ENCODE measurements at regions not wholly inside any gene's neighbourhood (a gene's known extent, or its start where the extent isn't known, plus 50 kb on each side); places are given as distances from the start of the nearest gene placed in this dataset.

DNA sequence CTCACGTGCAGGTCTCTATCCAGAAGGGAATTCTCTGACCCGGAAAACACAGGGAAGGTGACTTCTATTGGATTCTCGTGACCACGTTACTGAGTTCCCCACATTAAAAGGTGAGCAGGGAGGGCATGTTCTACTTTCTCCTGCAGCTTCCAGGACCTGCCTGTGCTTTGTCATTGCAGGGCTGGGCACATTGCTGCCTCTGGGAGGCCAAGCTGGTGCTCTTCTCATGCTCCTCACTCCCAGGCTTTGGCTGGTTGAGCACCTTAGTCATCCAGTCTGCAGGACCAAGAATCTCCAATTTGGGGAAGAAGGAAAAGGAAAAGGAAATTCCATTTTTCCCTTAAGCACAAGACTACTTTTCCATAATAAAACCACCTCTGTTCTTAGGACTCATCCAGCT lies 86.5 kb upstream of the TMEM72 start:
- no peak for DNase-seq

DNA sequence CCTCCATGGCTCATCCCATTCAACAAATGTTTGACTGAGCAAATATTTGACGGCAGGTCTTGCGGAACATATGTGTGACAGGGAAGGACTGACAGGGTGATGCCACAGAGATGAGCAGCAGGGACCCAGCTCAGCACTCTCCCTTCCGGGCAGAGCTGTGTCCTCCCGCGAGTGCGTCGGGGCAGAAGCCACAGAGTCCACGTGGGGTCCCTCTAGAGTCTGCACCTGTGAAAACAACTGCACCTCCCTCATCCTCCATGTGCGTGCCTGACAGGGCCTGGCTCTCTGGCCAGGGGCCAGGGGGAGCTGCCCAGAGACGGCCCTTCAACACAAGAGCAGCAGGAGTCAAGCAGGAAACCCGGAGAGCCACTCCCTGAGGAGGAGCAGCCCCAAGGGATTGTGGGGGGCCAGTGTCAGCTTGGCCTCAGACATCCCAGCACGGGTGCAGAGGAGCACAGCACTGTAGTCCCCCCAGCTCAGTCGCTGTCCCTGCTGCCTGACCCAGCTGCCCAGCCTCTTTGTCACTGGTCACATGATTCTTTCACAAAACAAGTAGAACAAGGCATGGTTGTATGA lies 83.6 kb upstream of the TMEM72 start:
- DNase-seq = no peak

DNA sequence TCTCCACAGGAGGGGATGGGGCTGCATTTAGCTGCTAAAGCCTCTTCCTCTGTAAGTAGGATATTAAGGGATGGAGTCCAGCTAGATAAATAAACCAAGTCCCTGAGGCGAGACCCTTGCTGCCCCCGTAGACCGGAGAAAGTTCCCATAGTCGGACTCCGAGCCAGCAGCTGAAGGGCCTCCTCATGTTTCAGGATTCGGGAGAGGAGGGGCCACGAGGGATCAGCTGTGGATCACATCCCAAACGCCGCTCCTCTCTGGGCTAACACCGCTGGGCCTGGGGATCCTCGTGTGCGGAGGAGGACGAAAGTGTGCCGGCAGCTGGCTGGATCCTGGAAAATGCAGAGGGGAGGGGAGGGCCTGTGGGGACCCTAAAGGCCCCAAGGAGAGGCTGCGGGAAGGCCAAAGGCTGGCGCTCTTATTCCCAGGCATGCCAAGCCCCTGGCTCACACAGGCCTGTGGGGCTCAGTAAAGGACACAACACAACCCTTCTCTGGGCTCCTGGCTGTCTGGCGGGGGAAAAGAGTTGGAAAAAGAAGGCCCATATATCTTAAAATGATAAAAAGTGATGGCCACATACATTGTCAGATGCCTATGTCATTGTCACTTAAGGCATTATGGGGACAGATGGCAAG lies 82.5 kb upstream of the TMEM72 start:
- no peak for DNase-seq

DNA sequence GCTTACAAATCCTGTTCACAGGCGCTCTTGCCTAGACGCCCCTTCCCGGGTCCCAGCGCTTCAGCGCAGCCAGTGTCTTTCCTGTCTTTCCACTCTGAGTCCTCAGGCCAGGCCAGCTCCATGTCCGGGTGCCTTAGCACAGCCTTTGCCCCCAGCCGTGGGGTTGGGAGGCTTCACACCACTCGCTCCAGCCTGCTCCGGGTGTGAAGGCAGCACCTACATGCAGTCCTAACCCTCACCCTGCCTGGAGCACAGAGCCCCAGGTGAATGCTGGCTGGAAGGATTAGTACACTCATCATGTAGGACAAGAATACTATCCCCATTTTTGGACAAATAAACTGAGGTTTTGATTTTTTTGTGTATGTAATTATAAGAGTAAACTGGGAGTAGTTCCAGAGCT lies 81.7 kb upstream of the TMEM72 start:
- DNase-seq = no peak

DNA sequence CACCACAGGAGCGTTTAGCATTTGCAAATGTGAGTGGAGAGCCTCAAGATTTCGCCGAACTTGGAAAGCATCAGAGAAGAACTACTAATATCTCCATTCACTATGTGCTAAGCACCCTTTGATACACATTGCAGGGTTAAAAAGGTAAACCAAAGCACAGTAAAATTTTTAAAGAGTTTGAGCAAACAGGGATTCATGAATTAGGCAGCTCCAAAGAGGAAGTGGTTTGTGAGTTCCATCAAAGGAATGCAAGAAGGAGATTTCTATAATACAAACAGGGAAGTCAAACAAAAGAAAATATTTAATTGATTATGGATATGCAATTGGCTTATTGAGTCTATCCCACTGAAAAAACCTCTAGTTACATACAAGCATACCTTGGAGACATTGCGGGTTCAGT lies 81.1 kb upstream of the TMEM72 start:
- no peak for DNase-seq

DNA sequence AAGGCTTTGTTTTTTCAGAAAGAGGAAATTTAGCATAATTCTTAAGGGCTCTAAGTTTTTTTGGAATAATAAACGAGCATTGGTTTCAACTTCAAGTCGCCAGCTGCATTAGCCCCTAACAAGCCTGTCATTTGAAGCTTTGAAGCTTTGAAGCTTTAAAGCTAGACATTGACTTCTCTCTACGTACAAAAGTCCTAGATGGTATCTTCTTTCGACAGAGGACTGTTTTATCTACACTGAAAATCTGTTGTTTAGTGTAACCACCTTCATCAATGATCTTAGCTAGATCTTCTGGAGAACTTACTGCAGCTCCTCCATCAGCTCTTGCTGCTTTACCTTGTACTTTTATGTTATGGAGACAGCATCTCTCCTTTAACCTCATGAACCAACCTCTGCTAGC lies 79.6 kb upstream of the TMEM72 start:
- DNase-seq = no peak

DNA sequence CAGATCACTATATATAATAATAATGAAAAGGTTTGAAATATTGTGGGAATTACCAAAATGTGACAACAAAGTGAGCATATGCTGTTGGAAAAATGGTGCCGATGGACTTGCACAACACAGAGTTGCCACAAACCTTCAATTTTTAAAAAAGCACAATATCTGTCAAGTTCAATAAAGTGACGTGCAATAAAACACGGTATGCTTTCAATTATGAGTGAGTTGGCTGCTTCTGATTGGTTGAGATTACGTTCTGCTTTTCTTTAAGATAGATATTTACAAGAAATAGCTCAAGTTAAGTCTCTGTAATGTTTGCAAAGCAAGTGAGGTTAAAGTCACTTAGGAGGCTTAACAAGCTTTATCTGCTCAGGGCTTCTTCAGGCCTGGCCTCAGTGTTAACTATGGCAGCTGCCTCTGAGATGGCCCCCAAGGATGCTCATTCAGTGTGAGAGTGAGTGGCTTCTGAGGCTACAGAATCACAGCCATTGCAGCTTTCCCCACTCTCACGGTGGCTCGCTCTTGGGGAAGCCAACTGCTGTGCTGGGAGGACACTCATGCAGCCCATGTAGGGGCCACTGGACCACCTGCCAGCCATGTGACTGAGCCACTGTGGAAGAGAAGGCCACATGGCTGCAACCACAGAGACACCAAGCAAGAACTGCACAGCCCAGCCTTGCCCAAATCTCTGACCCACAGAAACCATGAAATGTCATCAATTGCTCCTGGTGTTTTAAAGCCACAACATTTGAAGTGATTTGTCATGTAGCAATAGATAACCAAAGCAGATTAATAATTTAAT lies 78.3 kb upstream of the TMEM72 start:
- DNase-seq = no peak

DNA sequence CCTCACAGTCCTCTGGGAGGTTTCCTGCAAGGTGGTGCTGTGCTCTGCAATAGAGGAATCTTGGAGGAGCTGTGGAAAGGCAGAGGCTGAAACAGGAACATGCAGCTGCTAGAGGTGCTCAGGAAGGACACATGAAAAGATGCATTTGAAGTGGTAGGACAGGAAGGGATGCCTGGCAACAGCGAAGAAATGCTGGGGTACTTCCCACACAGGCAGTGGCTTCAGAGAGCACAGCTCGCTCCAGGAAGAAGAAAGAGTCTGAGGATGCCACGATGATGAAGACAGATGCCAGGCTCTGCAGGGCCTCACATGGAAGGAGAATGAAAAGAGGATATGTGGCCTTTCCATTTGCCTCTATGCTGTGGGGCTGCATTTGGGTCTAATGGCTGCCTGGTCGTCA lies 77.0 kb upstream of the TMEM72 start:
- DNase-seq = no peak

DNA sequence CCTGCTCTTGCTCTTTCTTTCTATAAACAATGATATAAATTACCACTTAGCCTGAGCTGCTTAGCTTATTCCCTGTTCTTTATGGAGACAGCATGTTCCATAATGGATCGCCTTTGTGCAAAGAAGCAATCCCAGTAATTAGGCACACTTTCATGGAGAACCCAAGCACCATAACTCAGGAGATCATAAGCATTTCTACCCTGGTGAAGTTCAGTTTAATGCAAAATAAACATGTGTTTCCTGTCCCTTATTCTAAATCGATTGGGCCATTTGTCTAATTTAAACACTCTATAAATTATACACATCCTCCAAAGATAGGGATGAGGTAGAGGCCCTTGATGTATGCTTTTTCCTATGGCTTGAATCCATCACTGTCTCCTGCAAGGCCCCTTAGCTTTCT lies 75.8 kb upstream of the TMEM72 start:
- DNase-seq = no peak

DNA sequence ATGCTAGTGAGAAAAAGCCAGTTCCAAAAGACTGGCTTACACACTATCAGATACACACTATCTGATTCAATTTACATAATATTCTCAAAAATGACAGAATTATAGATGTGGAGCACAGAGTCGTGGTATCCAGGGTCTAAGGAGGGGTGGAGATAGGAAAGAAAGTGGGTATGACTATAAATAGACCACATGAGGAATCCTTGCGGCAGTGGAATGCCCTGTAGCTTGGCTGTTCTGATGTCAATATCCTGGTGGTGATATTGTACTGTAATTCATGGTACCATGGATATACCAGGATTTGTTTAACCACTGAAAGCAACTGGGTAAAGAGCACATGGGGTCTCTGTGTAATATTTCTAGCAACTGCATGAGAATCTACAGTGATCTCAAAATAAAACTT lies 67.7 kb upstream of the TMEM72 start:
- DNase-seq = no peak

DNA sequence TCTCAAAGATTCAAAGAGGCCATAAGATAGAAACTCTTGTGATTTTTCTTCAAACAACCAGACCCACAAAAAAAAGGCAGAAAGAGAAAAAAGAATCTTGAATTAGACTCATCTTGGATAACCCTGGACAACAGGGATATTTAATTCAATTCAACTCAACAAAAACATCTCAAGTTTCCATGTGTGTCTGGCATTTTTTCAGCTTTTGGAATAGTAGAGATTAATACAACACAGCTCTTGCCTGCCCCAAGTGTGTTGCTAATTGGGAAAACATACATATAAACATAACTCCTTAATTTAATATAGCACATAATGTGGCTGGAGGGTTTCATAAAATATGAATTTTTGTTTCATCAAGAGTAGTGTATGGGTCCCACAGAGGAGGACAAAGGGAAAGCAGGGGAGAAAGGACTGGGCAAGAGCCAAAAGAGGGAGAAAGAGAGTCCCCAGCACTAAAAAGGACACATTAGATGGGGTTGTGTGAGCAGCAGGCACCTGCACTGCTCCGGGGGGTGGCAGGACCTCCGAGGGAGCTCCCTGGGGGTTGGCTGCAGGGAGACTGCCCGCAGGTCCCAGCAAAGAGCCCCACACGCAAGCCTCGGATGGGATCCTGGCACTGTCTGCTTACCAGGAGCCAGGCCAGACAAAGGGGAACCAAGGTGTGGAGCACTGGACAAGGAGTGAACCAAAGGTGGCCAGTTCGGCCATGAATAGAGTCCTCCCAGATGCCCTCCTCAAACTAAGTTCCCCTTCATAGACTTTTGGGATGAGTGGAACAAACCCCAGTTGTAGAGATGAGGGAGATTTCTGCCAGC lies 65.6 kb upstream of the TMEM72 start:
- DNase-seq = no peak

DNA sequence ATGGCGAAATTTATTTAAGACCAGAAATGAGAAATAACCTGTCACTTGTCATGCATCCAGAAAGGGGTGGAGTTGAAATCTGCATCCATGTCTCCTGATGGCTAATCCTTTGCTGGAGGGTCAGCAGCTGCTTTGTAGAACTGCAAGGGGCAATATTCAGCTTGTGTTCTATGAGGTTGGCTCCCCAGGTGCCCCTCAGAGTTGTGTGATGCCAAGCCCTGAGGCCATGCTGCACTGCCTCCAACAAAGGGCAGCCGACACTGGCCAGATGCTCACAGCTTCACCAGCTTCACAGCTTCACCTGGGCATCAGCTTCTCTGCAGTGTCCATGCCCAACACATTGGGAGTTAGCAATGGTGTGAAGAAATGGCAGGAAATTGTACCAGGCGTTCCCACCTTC lies 64.0 kb upstream of the TMEM72 start:
- no peak for DNase-seq

DNA sequence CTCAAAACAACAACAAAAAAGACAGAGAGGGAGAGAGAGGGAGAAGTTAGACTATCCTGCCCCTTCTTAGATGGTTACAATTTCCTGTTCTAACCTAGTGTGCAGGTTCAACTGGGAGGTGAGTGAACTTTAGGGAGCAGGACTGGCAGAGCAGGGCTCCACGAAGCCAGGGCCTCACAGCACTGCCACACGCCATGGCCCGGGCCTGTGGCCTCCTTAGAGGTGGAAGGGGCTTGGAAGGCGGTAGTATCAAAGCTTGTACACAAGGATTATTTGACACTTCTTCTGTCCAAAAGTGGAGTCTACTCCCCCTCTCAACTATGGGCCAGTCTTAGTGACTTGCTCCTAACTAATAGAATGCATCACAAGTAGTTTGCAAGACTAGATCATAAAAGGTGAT lies 62.9 kb upstream of the TMEM72 start:
- no peak for DNase-seq

DNA sequence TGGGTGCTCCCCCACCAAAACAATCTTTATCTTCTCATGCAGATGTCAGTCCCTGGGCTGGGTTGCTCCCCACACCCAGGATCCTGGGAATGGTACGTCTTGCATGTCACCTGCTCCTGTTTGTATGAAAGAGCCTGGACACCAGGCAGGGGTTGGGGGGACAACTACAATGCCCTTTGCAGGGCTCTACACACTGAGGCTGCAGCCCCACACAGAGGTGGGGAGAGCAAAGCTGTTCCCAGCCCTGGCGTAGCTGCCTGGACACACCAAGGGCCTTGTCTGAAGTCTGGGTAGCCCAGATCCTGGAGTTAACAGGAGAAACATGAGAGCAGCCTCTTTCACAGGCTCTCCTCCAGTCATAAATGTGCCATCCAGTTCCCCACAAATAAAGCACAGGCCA lies 61.2 kb upstream of the TMEM72 start:
- no peak for DNase-seq

DNA sequence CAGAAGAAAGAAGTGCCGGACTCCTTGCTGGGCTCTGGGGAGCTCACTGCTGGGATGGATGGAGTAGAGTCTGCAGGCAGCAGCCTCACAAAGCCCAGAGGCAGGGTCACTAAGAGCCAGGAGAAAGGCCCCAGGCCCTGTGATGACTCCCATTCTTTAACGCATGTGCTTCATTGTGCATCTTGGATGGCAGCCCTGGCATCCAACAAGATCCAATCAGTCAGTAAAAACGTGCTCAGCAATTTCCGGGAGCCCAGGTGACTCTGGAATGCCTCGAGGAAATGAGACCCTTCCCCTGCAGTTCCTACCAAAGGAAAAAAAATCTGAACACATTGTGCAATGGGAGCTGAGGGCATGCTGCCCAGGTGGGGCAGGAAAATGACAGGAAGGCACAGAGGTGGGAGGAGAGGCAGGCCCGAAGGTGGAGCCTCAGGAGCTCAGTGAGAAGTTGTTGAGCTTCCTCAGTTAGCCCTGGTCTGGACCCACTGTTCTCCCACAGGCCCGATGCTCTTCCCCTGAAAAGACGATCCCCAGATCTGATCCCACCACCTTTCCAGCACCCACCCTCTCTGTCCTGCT lies 60.7 kb upstream of the TMEM72 start:
- no peak for DNase-seq

DNA sequence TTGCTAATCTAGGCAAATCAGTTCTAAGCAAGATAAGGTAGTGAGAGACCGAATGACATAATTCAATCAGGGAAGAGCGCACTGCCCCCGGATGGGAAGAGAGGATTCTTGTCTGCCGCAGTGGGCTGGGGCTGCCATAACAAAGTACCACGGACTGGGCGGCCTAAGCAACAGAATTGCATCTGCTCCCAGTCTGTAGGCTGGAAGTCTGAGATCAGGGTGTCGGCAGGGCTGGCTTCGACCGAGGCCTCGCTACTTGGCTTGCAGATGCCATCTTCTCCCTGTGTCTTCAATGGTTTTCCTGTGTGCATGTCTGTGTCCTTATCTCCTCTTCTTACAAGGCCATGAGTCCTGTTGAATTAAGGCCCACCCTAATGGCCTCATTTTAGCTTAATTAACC lies 59.7 kb upstream of the TMEM72 start:
- no peak for DNase-seq

DNA sequence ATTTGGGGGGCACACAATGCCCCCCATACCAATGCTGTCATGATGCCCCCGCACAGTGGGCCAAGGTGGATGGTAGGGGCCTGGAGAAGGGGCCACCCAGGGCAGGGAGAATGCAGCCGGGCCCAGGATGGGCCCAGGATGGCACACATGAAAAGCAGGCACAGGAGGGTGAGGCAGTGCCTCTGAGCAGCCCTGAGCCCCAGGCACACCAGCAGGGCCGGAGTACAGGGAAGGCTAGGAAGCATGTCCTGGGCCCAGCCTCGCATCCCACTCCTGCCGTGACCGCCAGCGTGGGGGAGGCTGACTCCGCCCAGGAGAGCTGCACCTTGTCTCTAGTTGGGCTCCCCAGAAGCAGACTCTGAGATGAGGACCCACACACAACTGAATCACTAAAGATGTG lies 59.3 kb upstream of the TMEM72 start:
- DNase-seq = no peak

DNA sequence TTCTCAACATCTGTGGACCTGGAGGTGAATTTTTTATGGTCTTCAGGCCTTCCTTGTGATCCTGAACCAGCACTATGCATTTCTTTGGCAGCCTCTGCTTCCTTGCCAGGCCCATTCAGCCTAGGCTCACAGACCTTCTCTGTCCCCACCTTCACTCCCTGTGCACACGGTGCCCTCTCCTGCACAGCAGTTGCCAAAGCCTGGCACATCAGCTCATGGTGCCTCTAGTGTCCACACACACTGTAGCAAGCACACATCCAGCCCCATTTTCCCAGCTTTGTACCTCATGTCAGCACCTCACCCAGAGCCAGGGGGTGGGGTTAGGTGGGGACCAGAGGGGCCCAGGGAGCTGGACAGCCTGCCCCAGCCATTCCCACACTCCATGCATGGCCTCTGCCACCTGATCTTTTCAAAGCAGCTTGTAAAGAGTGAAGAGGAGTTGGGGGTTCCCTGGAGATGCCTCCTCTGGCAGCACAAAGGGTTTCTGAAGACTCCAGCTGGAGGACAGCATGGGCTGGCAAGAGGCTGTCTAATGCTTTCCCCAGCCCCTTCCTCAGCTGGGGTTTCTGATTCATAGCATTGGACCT lies 57.9 kb upstream of the TMEM72 start:
- no peak for DNase-seq

DNA sequence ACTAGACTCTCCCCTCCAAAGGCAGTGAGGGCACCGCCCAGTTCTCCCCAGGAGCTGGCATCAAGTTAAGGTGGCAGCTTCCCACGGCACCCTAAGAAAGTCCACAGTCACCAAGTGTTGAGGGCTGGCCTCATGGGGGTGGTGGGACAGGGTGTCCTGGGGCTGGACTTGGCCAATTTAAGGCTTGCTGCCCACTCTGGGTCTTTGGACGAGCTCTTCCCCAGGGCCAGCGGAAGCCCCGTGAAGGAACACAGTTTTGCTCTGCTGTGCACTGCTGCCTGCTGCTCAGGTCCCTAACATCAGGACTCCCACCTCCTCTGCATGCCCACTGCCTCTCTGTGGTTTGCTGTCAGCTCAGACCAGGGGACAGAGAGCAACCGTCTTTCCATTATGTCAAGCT lies 57.3 kb upstream of the TMEM72 start:
- no peak for DNase-seq

DNA sequence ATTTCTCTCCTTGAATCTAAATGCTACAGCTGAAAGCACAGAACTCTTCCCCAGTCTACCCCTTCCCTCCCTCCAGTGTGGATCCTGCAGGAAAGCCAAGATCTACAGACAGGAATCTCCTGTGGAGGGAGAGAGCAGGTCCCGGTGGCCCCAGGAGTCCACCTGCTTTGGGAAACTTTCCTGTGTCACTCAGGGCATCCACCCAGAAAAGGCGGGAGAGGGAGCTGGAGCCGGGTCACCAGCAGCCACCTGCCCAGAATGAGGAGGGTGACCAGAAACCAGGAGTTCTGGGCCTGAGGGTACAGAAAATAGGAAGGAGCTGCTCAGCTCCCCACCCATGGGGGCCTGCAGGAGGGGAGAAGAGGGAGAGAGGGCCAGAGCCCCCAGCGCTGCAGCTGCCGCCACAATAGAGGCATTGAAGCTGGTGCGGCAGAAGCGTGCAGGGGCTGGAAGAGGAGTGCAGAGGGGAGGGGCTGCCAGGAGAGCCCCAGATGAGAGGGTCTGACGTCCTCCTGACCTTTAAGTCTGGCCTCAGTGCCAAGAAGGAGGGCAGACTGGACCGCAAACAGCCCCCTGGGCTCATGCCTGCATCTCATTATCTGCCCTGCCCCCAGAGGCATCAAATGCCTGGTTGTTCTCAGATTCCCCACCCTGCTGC lies 56.3 kb upstream of the TMEM72 start:
- DNase-seq = no peak

DNA sequence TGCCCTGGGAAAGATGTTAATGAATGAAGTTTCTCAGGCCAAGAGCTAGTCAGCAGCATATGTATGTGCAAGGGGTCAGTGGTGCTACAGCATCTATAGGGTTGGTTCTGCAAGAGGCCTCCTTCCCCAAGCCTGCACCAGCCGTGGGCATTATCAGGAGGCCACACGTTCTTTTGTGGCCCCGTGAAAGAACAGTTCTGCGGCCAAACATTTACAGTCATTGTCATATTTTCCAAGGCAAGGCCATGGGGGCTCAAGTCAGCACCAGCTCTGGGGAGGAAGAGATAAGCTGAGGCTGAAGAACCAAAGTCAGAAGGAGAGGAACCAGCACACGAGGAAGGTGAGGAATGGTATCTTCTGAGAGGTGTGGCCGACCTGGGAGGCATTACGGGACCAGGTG lies 54.4 kb upstream of the TMEM72 start:
- DNase-seq = no peak

DNA sequence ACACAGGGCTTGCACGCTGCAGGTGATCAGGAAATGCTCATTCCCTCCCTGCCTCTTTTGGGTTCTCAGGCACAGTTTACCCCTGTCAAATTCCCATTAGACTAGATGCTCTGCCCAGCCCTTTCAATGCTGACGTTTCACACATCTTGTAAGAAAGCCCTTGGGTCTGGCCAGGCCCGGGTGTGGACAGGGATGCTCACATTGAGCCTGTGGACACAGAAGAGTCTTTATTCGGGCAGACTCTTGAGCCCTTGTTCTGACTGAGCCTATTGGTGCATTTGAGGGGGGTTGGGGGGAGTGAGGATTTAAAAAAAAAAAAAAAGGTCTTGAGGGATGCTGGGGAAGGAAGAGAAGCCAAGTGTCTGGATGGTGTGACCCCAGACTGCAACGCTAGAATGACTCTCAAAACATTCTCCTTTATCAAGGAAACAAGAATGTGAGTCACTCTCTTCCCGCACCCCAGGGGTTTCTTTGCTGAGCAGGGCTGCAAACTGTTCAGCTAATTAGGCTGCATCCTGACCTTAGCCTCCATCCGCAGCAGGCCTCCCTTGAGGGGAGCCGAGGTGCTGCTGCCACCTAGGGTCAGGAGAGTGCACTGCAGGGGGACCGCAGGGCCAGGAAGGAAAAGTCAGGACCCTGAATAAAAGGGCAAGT lies 53.6 kb upstream of the TMEM72 start:
- DNase-seq = peak; percentile 26 to 44
